ENCODE measurements at regions not wholly inside any gene's neighbourhood (a gene's known extent, or its start where the extent isn't known, plus 50 kb on each side); places are given as distances from the start of the nearest gene placed in this dataset.
"Not testable (repeated sequence)": the region's sequence is repeated elsewhere in the genome, so short reads cannot be mapped to it uniquely, and the experiment has no call there.

DNA sequence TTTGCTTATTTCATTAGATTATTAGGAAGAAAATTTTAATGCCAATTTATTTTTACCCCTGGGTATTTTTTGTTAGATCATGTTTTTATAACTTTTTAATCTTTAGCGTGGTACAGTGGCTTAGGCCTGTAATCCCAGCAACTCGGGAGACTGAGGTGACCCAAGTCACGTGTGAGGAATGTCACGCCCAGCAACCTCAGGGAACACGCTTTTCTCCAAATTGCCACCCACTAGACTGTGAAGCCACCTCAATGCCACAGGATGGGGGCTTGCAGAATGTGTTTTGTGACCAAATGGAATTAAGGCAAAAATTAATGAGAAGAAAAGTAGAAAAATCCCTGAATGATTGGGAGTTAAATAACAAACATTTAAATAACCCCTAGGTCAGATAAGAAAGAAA is 141.8 kb downstream of the LAT start:
- intact Hi-C loops (cut with micrococcal nuclease): no loop called here
- Histone ChIP-seq H3K27ac (ENCODE audit: low read length) (peak overlapping the region; percentile 83), H3K27me3 (ENCODE audit: control insufficient read depth, insufficient read depth, low read length) (no peaks in the 10 kb centered on the region), H3K36me3 (ENCODE audit: control insufficient read depth, insufficient read depth, low read length) (peaks cover 6% of the 10 kb centered on the region), H3K4me3 (ENCODE audit: low read length) (peak overlapping the region; percentile 14), H3K9me3 (ENCODE audit: control insufficient read depth, insufficient read depth, low read length) (no peaks in the 10 kb centered on the region), H3K4me1 (ENCODE audit: control insufficient read depth, insufficient read depth, low read length) (peaks cover 30% of the 10 kb centered on the region)
- TF ChIP-seq, protein P1, sequence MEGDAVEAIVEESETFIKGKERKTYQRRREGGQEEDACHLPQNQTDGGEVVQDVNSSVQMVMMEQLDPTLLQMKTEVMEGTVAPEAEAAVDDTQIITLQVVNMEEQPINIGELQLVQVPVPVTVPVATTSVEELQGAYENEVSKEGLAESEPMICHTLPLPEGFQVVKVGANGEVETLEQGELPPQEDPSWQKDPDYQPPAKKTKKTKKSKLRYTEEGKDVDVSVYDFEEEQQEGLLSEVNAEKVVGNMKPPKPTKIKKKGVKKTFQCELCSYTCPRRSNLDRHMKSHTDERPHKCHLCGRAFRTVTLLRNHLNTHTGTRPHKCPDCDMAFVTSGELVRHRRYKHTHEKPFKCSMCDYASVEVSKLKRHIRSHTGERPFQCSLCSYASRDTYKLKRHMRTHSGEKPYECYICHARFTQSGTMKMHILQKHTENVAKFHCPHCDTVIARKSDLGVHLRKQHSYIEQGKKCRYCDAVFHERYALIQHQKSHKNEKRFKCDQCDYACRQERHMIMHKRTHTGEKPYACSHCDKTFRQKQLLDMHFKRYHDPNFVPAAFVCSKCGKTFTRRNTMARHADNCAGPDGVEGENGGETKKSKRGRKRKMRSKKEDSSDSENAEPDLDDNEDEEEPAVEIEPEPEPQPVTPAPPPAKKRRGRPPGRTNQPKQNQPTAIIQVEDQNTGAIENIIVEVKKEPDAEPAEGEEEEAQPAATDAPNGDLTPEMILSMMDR (IDR thresholded peaks at IDR 0.05): no peak
- Mint-ChIP-seq H3K9me3 (no peaks in the 10 kb centered on the region), H3K36me3 (no peaks in the 10 kb centered on the region), H3K4me3 (peak overlapping the region; percentile 87), H3K27me3 (ENCODE audit: low read depth in 2 of 2) (no peaks in the 10 kb centered on the region), H3K4me1 (peaks cover 33 to 41% of the 10 kb centered on the region in 2 donors), H3K27ac (peak overlapping the region; percentile 93 to 94)
- DNase-seq (no peak), ATAC-seq (peak in 2 of 3 donors; percentile 13 to 37)
- 10% methylated on average over 4 of the region's 5 CpGs for WGBS (ENCODE audit: insufficient coverage)

DNA sequence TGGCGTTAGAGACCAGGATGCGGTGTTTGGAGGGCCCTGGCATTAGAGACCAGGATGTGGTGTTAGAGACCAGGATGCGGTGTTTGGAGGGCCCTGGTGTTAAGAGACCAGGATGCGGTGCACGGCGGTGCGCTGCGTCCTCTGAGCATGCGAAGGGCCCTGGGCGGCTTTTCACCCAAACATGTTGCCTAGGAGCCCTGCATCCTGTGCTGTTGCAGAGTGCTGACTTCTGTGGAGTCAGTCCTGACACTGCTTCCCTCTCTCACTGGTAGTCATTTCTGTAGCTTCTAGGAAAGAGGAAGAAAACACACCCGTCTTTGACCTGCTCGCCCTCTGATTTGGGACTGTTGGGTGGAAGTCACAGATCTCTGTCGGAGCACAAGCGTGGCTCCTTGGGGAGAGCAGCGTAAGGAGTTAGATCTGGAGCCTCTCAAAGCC is 141.2 kb downstream of the LAT start:
- Histone ChIP-seq H3K4me1 (ENCODE audit: control insufficient read depth, insufficient read depth, low read length) (peaks cover 30% of the 10 kb centered on the region), H3K9me3 (ENCODE audit: control insufficient read depth, insufficient read depth, low read length) (no peaks in the 10 kb centered on the region), H3K27ac (ENCODE audit: low read length) (peak overlapping the region; percentile 83), H3K36me3 (ENCODE audit: control insufficient read depth, insufficient read depth, low read length) (peaks cover 6% of the 10 kb centered on the region), H3K27me3 (ENCODE audit: control insufficient read depth, insufficient read depth, low read length) (no peaks in the 10 kb centered on the region), H3K4me3 (ENCODE audit: low read length) (peak overlapping the region; percentile 14)
- 43% methylated on average over 15 of the region's 15 CpGs for WGBS (ENCODE audit: insufficient coverage)
- ATAC-seq: peak; percentile 87 to 90 (median 88)
- Mint-ChIP-seq H3K4me3 (peak overlapping the region; percentile 87), H3K36me3 (no peaks in the 10 kb centered on the region), H3K9me3 (no peaks in the 10 kb centered on the region), H3K27ac (peak overlapping the region; percentile 93 to 94), H3K27me3 (ENCODE audit: low read depth in 2 of 2) (no peaks in the 10 kb centered on the region), H3K4me1 (peaks cover 33 to 41% of the 10 kb centered on the region in 2 donors)
- TF ChIP-seq, protein P1 (IDR thresholded peaks at IDR 0.05): no peak
- peak in 1 of 2 donors; percentile 60 for DNase-seq
- intact Hi-C loops (cut with micrococcal nuclease): no loop called here

DNA sequence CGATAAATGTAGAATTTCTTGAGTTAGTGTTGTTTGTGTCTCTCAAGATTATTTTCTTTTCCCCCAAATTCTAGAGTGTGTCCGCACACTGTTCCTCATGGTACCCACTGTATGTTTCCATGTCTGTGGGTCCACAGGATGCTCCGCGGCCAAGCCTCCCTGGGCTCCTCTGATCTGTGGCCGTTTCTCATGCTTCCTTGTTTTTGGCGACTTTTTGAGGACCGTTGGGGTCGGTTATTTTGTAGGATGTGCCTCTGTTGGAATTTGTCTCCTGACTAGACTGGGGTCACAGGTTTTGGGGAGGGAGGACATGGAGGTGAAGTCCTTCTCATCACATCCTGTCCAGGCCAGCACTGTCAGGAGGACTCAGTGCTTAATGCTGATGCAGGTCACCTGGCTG is 140.0 kb downstream of the LAT start:
- Histone ChIP-seq H3K27me3 (ENCODE audit: control insufficient read depth, insufficient read depth, low read length) (no peaks in the 10 kb centered on the region), H3K4me3 (ENCODE audit: low read length) (no peak overlapping the region), H3K9me3 (ENCODE audit: control insufficient read depth, insufficient read depth, low read length) (no peaks in the 10 kb centered on the region), H3K27ac (ENCODE audit: low read length) (no peak overlapping the region), H3K36me3 (ENCODE audit: control insufficient read depth, insufficient read depth, low read length) (peaks cover 4% of the 10 kb centered on the region), H3K4me1 (ENCODE audit: control insufficient read depth, insufficient read depth, low read length) (peaks cover 28% of the 10 kb centered on the region)
- Mint-ChIP-seq H3K27me3 (ENCODE audit: low read depth in 2 of 2) (no peaks in the 10 kb centered on the region), H3K9me3 (no peaks in the 10 kb centered on the region), H3K4me1 (peaks cover 33 to 41% of the 10 kb centered on the region in 2 donors), H3K27ac (peak overlapping the region; percentile 93 to 94), H3K4me3 (no peak overlapping the region), H3K36me3 (no peaks in the 10 kb centered on the region)
- TF ChIP-seq, protein P1 (IDR thresholded peaks at IDR 0.05): no peak
- WGBS (ENCODE audit: insufficient coverage): 84% methylated on average over 7 of the region's 8 CpGs
- intact Hi-C loops (cut with micrococcal nuclease): no loop called here
- ATAC-seq (no peak), DNase-seq (no peak)

DNA sequence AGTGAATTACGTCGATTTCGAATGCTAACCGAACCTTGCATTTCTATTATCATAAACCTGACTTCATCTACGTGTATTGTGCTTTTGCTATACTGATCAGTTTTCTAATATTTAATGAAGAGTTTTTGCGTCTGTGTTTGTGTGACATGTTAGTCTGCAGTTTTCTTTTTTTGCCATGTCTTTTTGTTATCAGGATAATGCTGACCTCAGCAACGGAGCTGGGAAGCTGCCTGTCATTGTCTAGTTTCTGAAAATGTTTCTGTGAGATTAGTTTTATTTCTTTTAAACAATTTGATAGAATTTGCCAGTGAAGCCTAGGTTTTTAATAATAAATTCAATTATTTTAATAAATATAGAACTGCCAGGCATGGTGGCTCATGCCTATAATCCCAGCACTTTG is 139.3 kb downstream of the LAT start:
- H3K27me3 Mint-ChIP-seq (ENCODE audit: low read depth in 2 of 2); H3K36me3 Mint-ChIP-seq; DNase-seq; H3K4me3 ChIP-seq (ENCODE audit: low read length); H3K27ac ChIP-seq (ENCODE audit: low read length); H3K9me3 ChIP-seq (ENCODE audit: control insufficient read depth, insufficient read depth, low read length); H3K9me3 Mint-ChIP-seq; ATAC-seq; intact Hi-C loops (cut with micrococcal nuclease); H3K36me3 ChIP-seq (ENCODE audit: control insufficient read depth, insufficient read depth, low read length); H3K27me3 ChIP-seq (ENCODE audit: control insufficient read depth, insufficient read depth, low read length): not testable (repeated sequence)
- peak overlapping the region; percentile 22 to 85 for H3K27ac Mint-ChIP-seq
- H3K4me1 Mint-ChIP-seq: peaks cover 33 to 41% of the 10 kb centered on the region in 2 donors
- 94% methylated on average over 2 of the region's 7 CpGs for WGBS (ENCODE audit: insufficient coverage)
- H3K4me1 ChIP-seq (ENCODE audit: control insufficient read depth, insufficient read depth, low read length): peaks cover 35% of the 10 kb centered on the region
- peak overlapping the region; percentile 1 for H3K4me3 Mint-ChIP-seq

DNA sequence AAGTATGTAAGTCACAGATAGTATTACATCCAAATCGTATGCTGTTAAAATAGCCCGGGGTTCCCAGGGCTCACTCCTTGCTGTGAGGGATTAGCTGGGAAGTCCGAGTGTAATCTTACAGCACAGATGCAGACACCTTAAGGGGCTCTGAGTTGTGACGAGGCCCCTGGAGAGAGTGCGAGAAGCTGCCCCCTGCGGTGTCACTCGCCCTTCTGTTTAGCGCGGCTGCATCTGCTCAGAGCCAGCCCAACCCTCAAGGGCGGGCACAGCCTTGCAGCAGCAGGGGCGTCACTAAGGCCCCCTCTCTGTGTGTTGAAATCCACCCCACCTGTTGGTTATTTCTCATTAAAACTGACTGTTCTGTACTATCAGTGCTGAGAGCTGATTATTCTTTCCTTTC is 135.8 kb downstream of the LAT start:
- DNase-seq; H3K27ac ChIP-seq (ENCODE audit: low read length); H3K27me3 ChIP-seq (ENCODE audit: control insufficient read depth, insufficient read depth, low read length); H3K9me3 Mint-ChIP-seq; H3K4me3 ChIP-seq (ENCODE audit: low read length); H3K4me3 Mint-ChIP-seq; intact Hi-C loops (cut with micrococcal nuclease); H3K27me3 Mint-ChIP-seq (ENCODE audit: low read depth in 2 of 2); ATAC-seq; H3K36me3 Mint-ChIP-seq; H3K9me3 ChIP-seq (ENCODE audit: control insufficient read depth, insufficient read depth, low read length): not testable (repeated sequence)
- Mint-ChIP-seq H3K27ac (peak overlapping the region; percentile 98), H3K4me1 (peaks cover 42 to 46% of the 10 kb centered on the region in 2 donors)
- H3K4me1 ChIP-seq (ENCODE audit: control insufficient read depth, insufficient read depth, low read length): peaks cover 47% of the 10 kb centered on the region
- peaks cover 20% of the 10 kb centered on the region for H3K36me3 ChIP-seq (ENCODE audit: control insufficient read depth, insufficient read depth, low read length)
- 94% methylated on average over 8 of the region's 11 CpGs for WGBS (ENCODE audit: insufficient coverage)

DNA sequence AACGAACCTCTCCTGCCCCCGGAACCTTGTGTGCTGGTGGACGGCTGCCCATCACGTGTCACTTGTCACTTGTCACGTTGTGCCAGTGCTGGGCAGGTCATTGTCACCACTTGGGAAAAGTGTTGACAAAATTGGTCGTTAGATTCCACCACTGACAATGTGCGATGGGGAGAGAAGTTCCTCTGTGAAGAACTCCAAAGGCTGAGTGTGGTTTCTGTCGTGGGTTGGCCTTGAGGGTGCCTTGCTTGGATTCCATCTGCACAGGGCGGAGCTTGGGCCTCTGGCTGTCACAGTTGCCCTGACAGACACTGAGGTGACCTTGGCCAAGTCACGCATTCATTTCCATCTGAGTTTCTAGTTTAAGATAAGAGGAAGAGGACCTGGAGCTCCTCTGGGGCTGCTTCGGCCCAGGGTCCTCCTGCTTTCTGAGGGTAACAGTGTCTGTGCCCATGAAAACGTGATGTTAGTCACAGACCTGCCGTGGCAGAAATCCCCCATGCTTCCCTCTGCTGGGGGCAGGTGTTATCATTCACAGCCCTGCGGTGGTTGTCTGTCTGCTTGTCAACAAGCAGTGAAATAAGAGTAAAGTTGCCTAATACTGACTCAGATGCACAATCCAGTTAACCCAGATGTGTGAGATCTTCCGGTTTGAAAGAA is 133.6 kb downstream of the LAT start:
- Histone ChIP-seq H3K36me3 (ENCODE audit: control insufficient read depth, insufficient read depth, low read length) (peaks cover 20% of the 10 kb centered on the region), H3K27ac (ENCODE audit: low read length) (peak overlapping the region; percentile 93), H3K4me1 (ENCODE audit: control insufficient read depth, insufficient read depth, low read length) (peaks cover 58% of the 10 kb centered on the region)
- Mint-ChIP-seq H3K27ac (peak overlapping the region; percentile 98), H3K4me3 (peak overlapping the region; percentile 82), H3K4me1 (peaks cover 53 to 57% of the 10 kb centered on the region in 2 donors)
- H3K9me3 Mint-ChIP-seq; H3K27me3 ChIP-seq (ENCODE audit: control insufficient read depth, insufficient read depth, low read length); H3K4me3 ChIP-seq (ENCODE audit: low read length); H3K36me3 Mint-ChIP-seq; H3K9me3 ChIP-seq (ENCODE audit: control insufficient read depth, insufficient read depth, low read length); H3K27me3 Mint-ChIP-seq (ENCODE audit: low read depth in 2 of 2): not testable (repeated sequence)
- intact Hi-C loops (cut with micrococcal nuclease): loop anchor here (10.0 kb wide), 1 partner anchor 506 kb away; no protein-coding TSS in a partner anchor
- ATAC-seq: peak; percentile 72 to 87 (median 86)
- DNase-seq: peak; percentile 57 to 74
- WGBS (ENCODE audit: insufficient coverage): 43% methylated on average over 13 of the region's 15 CpGs
